GM23338 (cell line): ENCODE measurements at regions not wholly inside any gene's neighbourhood (a gene's known extent, or its start where the extent isn't known, plus 50 kb on each side); places are given as distances from the start of the nearest gene placed in this dataset.

Experiments used
- ATAC-seq: fragments of 200-7000 bp; cut with Tn5 transposase; 3 replicates; pipeline ENCODE4 v1.9.1; 2020
- DNase-seq: peaks from one replicate; pipeline ENCODE4 v3.0.0-alpha.2; 2015; ENCODE audit warnings: low spot score
- H2AFZ ChIP-seq: fragments of 200-600 bp; sonication (generic); 2 replicates; pipeline ENCODE4 v1.8.0; 2016; ENCODE audit warnings: antibody characterized with exemption, mild to moderate bottlenecking, moderate library complexity
- H3F3A ChIP-seq: fragments of 200-600 bp; sonication (generic); replicated peaks from 2 replicates; pipeline ENCODE4 v1.8.0; 2017; ENCODE audit warnings: antibody characterized with exemption, mixed run types, low read depth
- H3K27ac ChIP-seq: fragments of 200-600 bp; sonication (generic); 2 replicates; pipeline ENCODE4 v1.6.1; 2016; ENCODE audit warnings: low read depth
- H3K27me3 ChIP-seq: fragments of 200-600 bp; sonication (generic); 2 replicates; pipeline ENCODE4 v1.8.0; 2016; ENCODE audit warnings: mild to moderate bottlenecking, mixed run types, moderate library complexity; ENCODE audit not compliant: insufficient read depth
- H3K36me3 ChIP-seq: fragments of 200-600 bp; sonication (generic); 2 replicates; pipeline ENCODE4 v1.8.0; 2016; ENCODE audit warnings: mild to moderate bottlenecking; ENCODE audit not compliant: insufficient read depth
- H3K4me1 ChIP-seq: fragments of 200-600 bp; sonication (generic); 2 replicates; pipeline ENCODE4 v1.8.0; 2016; ENCODE audit warnings: mild to moderate bottlenecking, moderate library complexity; ENCODE audit not compliant: insufficient read depth
- H3K4me2 ChIP-seq: fragments of 200-600 bp; sonication (generic); 2 replicates; pipeline ENCODE4 v1.7.1; 2017; ENCODE audit warnings: mixed run types
- H3K4me3 ChIP-seq: fragments of 200-600 bp; sonication (generic); 2 replicates; pipeline ENCODE4 v1.6.1; 2016; ENCODE audit warnings: mixed run types
- H3K79me2 ChIP-seq: fragments of 200-600 bp; sonication (generic); replicated peaks from 2 replicates; pipeline ENCODE4 v1.8.0; 2017; ENCODE audit warnings: mild to moderate bottlenecking; ENCODE audit not compliant: insufficient read depth
- H3K9me2 ChIP-seq: fragments of 200-600 bp; sonication (generic); 2 replicates; pipeline ENCODE4 v1.8.0; 2017; ENCODE audit not compliant: insufficient read depth
- H4K20me1 ChIP-seq: fragments of 200-600 bp; sonication (generic); replicated peaks from 2 replicates; pipeline ENCODE4 v1.8.0; 2017; ENCODE audit warnings: mild to moderate bottlenecking; ENCODE audit not compliant: insufficient read depth
- H3K27ac Mint-ChIP-seq: 2 replicates; pipeline ENCODE4 v1.8.0; 2020; ENCODE audit warnings: inconsistent platforms, mild to moderate bottlenecking, moderate library complexity, mixed read lengths
- H3K27me3 Mint-ChIP-seq: 3 replicates; pipeline ENCODE4 v1.8.0; 2022; ENCODE audit warnings: low read depth, mild to moderate bottlenecking, moderate library complexity, mixed read lengths, inconsistent platforms; ENCODE audit not compliant: insufficient read depth, poor library complexity
- H3K36me3 Mint-ChIP-seq: 3 replicates; pipeline ENCODE4 v1.8.0; 2021; ENCODE audit warnings: low read depth, mild to moderate bottlenecking, inconsistent platforms, moderate library complexity, mixed read lengths
- H3K4me1 Mint-ChIP-seq: 3 replicates; pipeline ENCODE4 v1.8.0; 2020; ENCODE audit warnings: mild to moderate bottlenecking, inconsistent platforms, mixed read lengths
- H3K4me3 Mint-ChIP-seq: 3 replicates; pipeline ENCODE4 v1.8.0; 2021; ENCODE audit warnings: moderate library complexity, mild to moderate bottlenecking, inconsistent platforms, mixed read lengths
- H3K9me3 Mint-ChIP-seq: 3 replicates; pipeline ENCODE4 v1.8.0; 2020; ENCODE audit warnings: moderate library complexity, mild to moderate bottlenecking, inconsistent platforms, mixed read lengths
- CREB1 ChIP-seq: fragments of 250-450 bp; sonication (Bioruptor Pico); IDR thresholded peaks from 2 replicates; pipeline ENCODE4 v1.5.0; 2020; ENCODE audit warnings: low read depth, mild to moderate bottlenecking, moderate library complexity
- ETS1 ChIP-seq: IDR thresholded peaks from 2 replicates; pipeline ENCODE4 v1.6.1; 2016; ENCODE audit warnings: antibody characterized with exemption
- EZH2 ChIP-seq: fragments of 200-600 bp; sonication (generic); IDR thresholded peaks from one replicate; pipeline ENCODE4 v1.8.0; 2017; ENCODE audit warnings: antibody characterized with exemption, mild to moderate bottlenecking, low read depth; ENCODE audit not compliant: unreplicated experiment
- NANOG ChIP-seq: IDR thresholded peaks from 2 replicates; pipeline ENCODE4 v1.6.1; 2016; ENCODE audit warnings: antibody characterized with exemption, borderline replicate concordance
- STAT1 ChIP-seq: IDR thresholded peaks from one replicate; pipeline ENCODE4 v1.6.1; 2016; ENCODE audit warnings: antibody characterized with exemption; ENCODE audit not compliant: unreplicated experiment
- ZNF331 ChIP-seq: fragments of 250-450 bp; sonication (Bioruptor Pico); IDR thresholded peaks from 2 replicates; pipeline ENCODE4 v1.5.0; 2020; ENCODE audit warnings: low read depth, mild to moderate bottlenecking, moderate library complexity
- TF ChIP-seq, protein P1 (sequence below): IDR thresholded peaks from one replicate; pipeline ENCODE4 v1.6.1; 2018; ENCODE audit warnings: antibody characterized with exemption; ENCODE audit not compliant: unreplicated experiment
- TF ChIP-seq, protein P2 (sequence below): fragments of 250-450 bp; sonication (Bioruptor Pico); IDR thresholded peaks from 2 replicates; pipeline ENCODE4 v1.5.0; 2020; ENCODE audit warnings: mild to moderate bottlenecking, moderate library complexity

- no peak overlapping the region for H3K27ac ChIP-seq
- no peak for TF ChIP-seq NANOG
- H3F3A ChIP-seq, result no peaks in the 10 kb centered on the region
- no peaks in the 10 kb centered on the region for H3K27me3 ChIP-seq
- Mint-ChIP-seq H3K4me1 (peaks cover 12% of the 10 kb centered on the region), H3K36me3 (no peaks in the 10 kb centered on the region), H3K27me3 (no peaks in the 10 kb centered on the region), H3K27ac (no peak overlapping the region), H3K9me3 (no peaks in the 10 kb centered on the region), H3K4me3 (no peak overlapping the region)
- ATAC-seq (no peak), DNase-seq (no peak)
- peaks cover 9% of the 10 kb centered on the region; the same call in 1 of the 2 replicates for H3K4me1 ChIP-seq
- no peaks in the 10 kb centered on the region for H3K79me2 ChIP-seq
- no peaks in the 10 kb centered on the region for H4K20me1 ChIP-seq
- H3K9me2 ChIP-seq, result peaks cover 12% of the 10 kb centered on the region
- peak overlapping the region; percentile 78; the same call in 1 of the 2 replicates for H2AFZ ChIP-seq
- H3K36me3 ChIP-seq, result no peaks in the 10 kb centered on the region
- no peak overlapping the region for H3K4me2 ChIP-seq
- H3K4me3 ChIP-seq, result no peak overlapping the region
Observed at GRCh38 chr3:139836698-139837464, 98.1 kb upstream of the CLSTN2 start.

GRCh38 chr3:139835830-139836683, 98.9 kb upstream of the CLSTN2 start:
- no peak for ATAC-seq
- H3K9me3 Mint-ChIP-seq, result no peaks in the 10 kb centered on the region
- Histone ChIP-seq H3K4me2 (no peak overlapping the region), H3K79me2 (no peaks in the 10 kb centered on the region), H4K20me1 (no peaks in the 10 kb centered on the region), H3K4me3 (no peak overlapping the region), H3K9me2 (peaks cover 17% of the 10 kb centered on the region), H3K4me1 (peaks cover 9% of the 10 kb centered on the region; the same call in 1 of the 2 replicates), H2AFZ (0 out of 2 replicates have a peak overlapping the region, but pooled peaks have one; percentile 18), H3F3A (no peaks in the 10 kb centered on the region), H3K27me3 (no peaks in the 10 kb centered on the region), H3K27ac (no peak overlapping the region), H3K36me3 (no peaks in the 10 kb centered on the region)
- DNase-seq, result no peak
- peaks cover 12% of the 10 kb centered on the region for H3K4me1 Mint-ChIP-seq
- H3K36me3 Mint-ChIP-seq, result no peaks in the 10 kb centered on the region
- H3K27ac Mint-ChIP-seq, result no peak overlapping the region
- no peaks in the 10 kb centered on the region for H3K27me3 Mint-ChIP-seq
- no peak overlapping the region for H3K4me3 Mint-ChIP-seq
- TF ChIP-seq, protein P1, sequence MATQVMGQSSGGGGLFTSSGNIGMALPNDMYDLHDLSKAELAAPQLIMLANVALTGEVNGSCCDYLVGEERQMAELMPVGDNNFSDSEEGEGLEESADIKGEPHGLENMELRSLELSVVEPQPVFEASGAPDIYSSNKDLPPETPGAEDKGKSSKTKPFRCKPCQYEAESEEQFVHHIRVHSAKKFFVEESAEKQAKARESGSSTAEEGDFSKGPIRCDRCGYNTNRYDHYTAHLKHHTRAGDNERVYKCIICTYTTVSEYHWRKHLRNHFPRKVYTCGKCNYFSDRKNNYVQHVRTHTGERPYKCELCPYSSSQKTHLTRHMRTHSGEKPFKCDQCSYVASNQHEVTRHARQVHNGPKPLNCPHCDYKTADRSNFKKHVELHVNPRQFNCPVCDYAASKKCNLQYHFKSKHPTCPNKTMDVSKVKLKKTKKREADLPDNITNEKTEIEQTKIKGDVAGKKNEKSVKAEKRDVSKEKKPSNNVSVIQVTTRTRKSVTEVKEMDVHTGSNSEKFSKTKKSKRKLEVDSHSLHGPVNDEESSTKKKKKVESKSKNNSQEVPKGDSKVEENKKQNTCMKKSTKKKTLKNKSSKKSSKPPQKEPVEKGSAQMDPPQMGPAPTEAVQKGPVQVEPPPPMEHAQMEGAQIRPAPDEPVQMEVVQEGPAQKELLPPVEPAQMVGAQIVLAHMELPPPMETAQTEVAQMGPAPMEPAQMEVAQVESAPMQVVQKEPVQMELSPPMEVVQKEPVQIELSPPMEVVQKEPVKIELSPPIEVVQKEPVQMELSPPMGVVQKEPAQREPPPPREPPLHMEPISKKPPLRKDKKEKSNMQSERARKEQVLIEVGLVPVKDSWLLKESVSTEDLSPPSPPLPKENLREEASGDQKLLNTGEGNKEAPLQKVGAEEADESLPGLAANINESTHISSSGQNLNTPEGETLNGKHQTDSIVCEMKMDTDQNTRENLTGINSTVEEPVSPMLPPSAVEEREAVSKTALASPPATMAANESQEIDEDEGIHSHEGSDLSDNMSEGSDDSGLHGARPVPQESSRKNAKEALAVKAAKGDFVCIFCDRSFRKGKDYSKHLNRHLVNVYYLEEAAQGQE, result no peak
- no peak for TF ChIP-seq ZNF331 (CRISPR knock-in tag)
- no peak for TF ChIP-seq STAT1
- TF ChIP-seq ETS1, result no peak
- TF ChIP-seq, protein P2, sequence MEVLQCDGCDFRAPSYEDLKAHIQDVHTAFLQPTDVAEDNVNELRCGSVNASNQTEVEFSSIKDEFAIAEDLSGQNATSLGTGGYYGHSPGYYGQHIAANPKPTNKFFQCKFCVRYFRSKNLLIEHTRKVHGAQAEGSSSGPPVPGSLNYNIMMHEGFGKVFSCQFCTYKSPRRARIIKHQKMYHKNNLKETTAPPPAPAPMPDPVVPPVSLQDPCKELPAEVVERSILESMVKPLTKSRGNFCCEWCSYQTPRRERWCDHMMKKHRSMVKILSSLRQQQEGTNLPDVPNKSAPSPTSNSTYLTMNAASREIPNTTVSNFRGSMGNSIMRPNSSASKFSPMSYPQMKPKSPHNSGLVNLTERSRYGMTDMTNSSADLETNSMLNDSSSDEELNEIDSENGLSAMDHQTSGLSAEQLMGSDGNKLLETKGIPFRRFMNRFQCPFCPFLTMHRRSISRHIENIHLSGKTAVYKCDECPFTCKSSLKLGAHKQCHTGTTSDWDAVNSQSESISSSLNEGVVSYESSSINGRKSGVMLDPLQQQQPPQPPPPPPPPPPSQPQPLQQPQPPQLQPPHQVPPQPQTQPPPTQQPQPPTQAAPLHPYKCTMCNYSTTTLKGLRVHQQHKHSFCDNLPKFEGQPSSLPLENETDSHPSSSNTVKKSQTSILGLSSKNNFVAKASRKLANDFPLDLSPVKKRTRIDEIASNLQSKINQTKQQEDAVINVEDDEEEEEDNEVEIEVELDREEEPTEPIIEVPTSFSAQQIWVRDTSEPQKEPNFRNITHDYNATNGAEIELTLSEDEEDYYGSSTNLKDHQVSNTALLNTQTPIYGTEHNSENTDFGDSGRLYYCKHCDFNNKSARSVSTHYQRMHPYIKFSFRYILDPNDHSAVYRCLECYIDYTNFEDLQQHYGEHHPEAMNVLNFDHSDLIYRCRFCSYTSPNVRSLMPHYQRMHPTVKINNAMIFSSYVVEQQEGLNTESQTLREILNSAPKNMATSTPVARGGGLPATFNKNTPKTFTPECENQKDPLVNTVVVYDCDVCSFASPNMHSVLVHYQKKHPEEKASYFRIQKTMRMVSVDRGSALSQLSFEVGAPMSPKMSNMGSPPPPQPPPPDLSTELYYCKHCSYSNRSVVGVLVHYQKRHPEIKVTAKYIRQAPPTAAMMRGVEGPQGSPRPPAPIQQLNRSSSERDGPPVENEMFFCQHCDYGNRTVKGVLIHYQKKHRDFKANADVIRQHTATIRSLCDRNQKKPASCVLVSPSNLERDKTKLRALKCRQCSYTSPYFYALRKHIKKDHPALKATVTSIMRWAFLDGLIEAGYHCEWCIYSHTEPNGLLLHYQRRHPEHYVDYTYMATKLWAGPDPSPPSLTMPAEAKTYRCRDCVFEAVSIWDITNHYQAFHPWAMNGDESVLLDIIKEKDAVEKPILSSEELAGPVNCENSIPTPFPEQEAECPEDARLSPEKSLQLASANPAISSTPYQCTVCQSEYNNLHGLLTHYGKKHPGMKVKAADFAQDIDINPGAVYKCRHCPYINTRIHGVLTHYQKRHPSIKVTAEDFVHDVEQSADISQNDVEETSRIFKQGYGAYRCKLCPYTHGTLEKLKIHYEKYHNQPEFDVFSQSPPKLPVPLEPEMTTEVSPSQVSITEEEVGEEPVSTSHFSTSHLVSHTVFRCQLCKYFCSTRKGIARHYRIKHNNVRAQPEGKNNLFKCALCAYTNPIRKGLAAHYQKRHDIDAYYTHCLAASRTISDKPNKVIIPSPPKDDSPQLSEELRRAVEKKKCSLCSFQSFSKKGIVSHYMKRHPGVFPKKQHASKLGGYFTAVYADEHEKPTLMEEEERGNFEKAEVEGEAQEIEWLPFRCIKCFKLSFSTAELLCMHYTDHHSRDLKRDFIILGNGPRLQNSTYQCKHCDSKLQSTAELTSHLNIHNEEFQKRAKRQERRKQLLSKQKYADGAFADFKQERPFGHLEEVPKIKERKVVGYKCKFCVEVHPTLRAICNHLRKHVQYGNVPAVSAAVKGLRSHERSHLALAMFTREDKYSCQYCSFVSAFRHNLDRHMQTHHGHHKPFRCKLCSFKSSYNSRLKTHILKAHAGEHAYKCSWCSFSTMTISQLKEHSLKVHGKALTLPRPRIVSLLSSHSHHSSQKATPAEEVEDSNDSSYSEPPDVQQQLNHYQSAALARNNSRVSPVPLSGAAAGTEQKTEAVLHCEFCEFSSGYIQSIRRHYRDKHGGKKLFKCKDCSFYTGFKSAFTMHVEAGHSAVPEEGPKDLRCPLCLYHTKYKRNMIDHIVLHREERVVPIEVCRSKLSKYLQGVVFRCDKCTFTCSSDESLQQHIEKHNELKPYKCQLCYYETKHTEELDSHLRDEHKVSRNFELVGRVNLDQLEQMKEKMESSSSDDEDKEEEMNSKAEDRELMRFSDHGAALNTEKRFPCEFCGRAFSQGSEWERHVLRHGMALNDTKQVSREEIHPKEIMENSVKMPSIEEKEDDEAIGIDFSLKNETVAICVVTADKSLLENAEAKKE (CRISPR knock-in tag), result no peak
- TF ChIP-seq CREB1 (CRISPR knock-in tag), result no peak
- TF ChIP-seq EZH2, result no peak
- TF ChIP-seq NANOG, result no peak
